GM12878 (cell line): ENCODE measurements at regions not wholly inside any gene's neighbourhood (a gene's known extent, or its start where the extent isn't known, plus 50 kb on each side); places are given as distances from the start of the nearest gene placed in this dataset.

Source experiments
- CBX5 ChIP-seq: sonication (generic); IDR thresholded peaks from 2 replicates; pipeline ENCODE4 v1.6.1; 2016; ENCODE audit warnings: low read depth, moderate library complexity, mild to moderate bottlenecking, inconsistent platforms
- CTCF ChIP-seq, 3 experiments: IDR thresholded peaks in 2 of 3; conservative IDR thresholded peaks in 1 of 3; 2 replicates each; pipeline ENCODE4 v1.5.1; 2011; ENCODE audit warnings: low read depth in 3 of 3, low read length in 3 of 3, mild to moderate bottlenecking in 3 of 3, control low read depth in 2 of 3, moderate library complexity in 2 of 3, inconsistent platforms in 1 of 3, mixed read lengths in 1 of 3; ENCODE audit not compliant: control insufficient read depth in 2 of 3, insufficient read depth in 1 of 3; ENCODE audit errors: extremely low read depth in 1 of 3
- NR2C2 ChIP-seq: IDR thresholded peaks from 2 replicates; pipeline ENCODE4 v1.6.1; 2011; ENCODE audit warnings: borderline replicate concordance, low read depth; ENCODE audit not compliant: control insufficient read depth, insufficient read length

- no peak for TF ChIP-seq NR2C2
- TF ChIP-seq CBX5, result no peak
- TF ChIP-seq CTCF (IDR thresholded peaks at IDR 0.05 in 2 of 3, conservative IDR thresholded peaks at IDR 0.05 in 1 of 3; ENCODE audit: control insufficient read depth in 2 of 3, extremely low read depth in 1 of 3, insufficient read depth in 1 of 3, low read depth in 3 of 3, low read length in 3 of 3), result no peak
Observed at GRCh38 chr14:105739331-105740102, 213.1 kb downstream of the TMEM121 start.
